A549 (cell line): ENCODE measurements at regions not wholly inside any gene's neighbourhood (a gene's known extent, or its start where the extent isn't known, plus 50 kb on each side); places are given as distances from the start of the nearest gene placed in this dataset.

Experiments used
- ATAC-seq, 2 experiments: fragments of 200-7000 bp in 1 of 2; fragments of >200 bp in 1 of 2; cut with Nextera tagmentation in 1 of 2; cut with Tn5 transposase in 1 of 2; 3 replicates each; pipeline versions ENCODE4 v1.8.0 to v1.9.1; 2018 to 2020; ENCODE audit warnings: mild to moderate bottlenecking in 1 of 2, moderate library complexity in 1 of 2
- CTCF ChIA-PET: fragments of 300-600 bp; sonication (Branson Sonifier 250); formaldehyde crosslinking; extraction: SDS; loops from one replicate; lab custom pipeline; 2021; ENCODE audit warnings: antibody characterized with exemption, inconsistent platforms; lab: Yijun Ruan, JAX
- POLR2A ChIA-PET: fragments of 350-600 bp; formaldehyde crosslinking; extraction: SDS; loops from one replicate; lab custom pipeline; 2021; ENCODE audit warnings: antibody characterized with exemption, inconsistent platforms; lab: Yijun Ruan, JAX
- DNase-seq, 2 experiments: peaks; one replicate each; pipeline versions ENCODE4 v3.0.0 to v3.0.0-alpha.2; 2011 to 2016; ENCODE audit warnings: low read depth in 1 of 2, low spot score in 1 of 2
- FAIRE-seq: peaks from 2 replicates; lab custom pipeline; 2011; peaks lifted over from hg19 to GRCh38; lab: Jason Lieb, UNC
- H3K27ac ChIP-seq, 2 experiments: fragments of >200 bp; sonication (Bioruptor Twin); formaldehyde crosslinking; 3 replicates each; pipeline ENCODE4 v1.5.1; 2016 to 2017
- H3K4me1 ChIP-seq: fragments of >200 bp; sonication (Bioruptor Twin); formaldehyde crosslinking; 3 replicates; pipeline ENCODE4 v1.6.1; 2016
- H3K4me2 ChIP-seq: fragments of >200 bp; sonication (Bioruptor Twin); formaldehyde crosslinking; 3 replicates; pipeline ENCODE4 v1.6.1; 2016
- H3K4me3 ChIP-seq: fragments of >200 bp; sonication (Bioruptor Twin); formaldehyde crosslinking; 3 replicates; pipeline ENCODE4 v1.5.1; 2016
- H3K9me3 ChIP-seq: fragments of >200 bp; sonication (Bioruptor Twin); formaldehyde crosslinking; 3 replicates; pipeline ENCODE4 v1.6.1; 2016
- ATOH8 ChIP-seq: fragments of 250-450 bp; sonication (Bioruptor Pico); IDR thresholded peaks from 2 replicates; pipeline ENCODE4 v1.5.0; 2020; ENCODE audit warnings: low read depth, mild to moderate bottlenecking, moderate library complexity
- BHLHE40 ChIP-seq: IDR thresholded peaks from 2 replicates; pipeline ENCODE4 v1.6.1; 2012; ENCODE audit warnings: low read depth, low read length, inconsistent platforms
- CBX2 ChIP-seq: fragments of 200-600 bp; sonication (generic); IDR thresholded peaks from 2 replicates; pipeline ENCODE4 v1.6.1; 2016; ENCODE audit warnings: low read depth, mild to moderate bottlenecking, borderline replicate concordance
- CEBPB ChIP-seq, 2 experiments: fragments of >200 bp in 1 of 2; sonication (Bioruptor Twin) in 1 of 2; formaldehyde crosslinking in 1 of 2; IDR thresholded peaks; 2 replicates each; pipeline ENCODE4 v1.6.1; 2012 to 2016
- CHD4 ChIP-seq: fragments of 200-600 bp; sonication (generic); IDR thresholded peaks from 2 replicates; pipeline ENCODE4 v1.6.1; 2016; ENCODE audit warnings: antibody characterized with exemption, mild to moderate bottlenecking, borderline replicate concordance
- EHMT2 ChIP-seq: fragments of 200-600 bp; sonication (generic); IDR thresholded peaks from 2 replicates; pipeline ENCODE4 v1.6.1; 2016; ENCODE audit warnings: antibody characterized with exemption, low read depth, mild to moderate bottlenecking, moderate library complexity
- EP300 ChIP-seq, 2 experiments: fragments of >200 bp; sonication (Bioruptor Twin); formaldehyde crosslinking; IDR thresholded peaks; 2 replicates in 1 of 2; 3 replicates in 1 of 2; pipeline ENCODE4 v1.6.1; 2016 to 2017
- FOSB ChIP-seq: fragments of 250-450 bp; sonication (Bioruptor Pico); IDR thresholded peaks from 2 replicates; pipeline ENCODE4 v1.5.0; 2020; ENCODE audit warnings: mild to moderate bottlenecking, moderate library complexity
- GATA3 ChIP-seq: IDR thresholded peaks from 2 replicates; pipeline ENCODE4 v1.6.1; 2012; ENCODE audit warnings: borderline replicate concordance
- HOXA7 ChIP-seq: fragments of 250-450 bp; sonication (Bioruptor Pico); IDR thresholded peaks from 2 replicates; pipeline ENCODE4 v1.5.0; 2020; ENCODE audit warnings: mild to moderate bottlenecking, moderate library complexity
- JUNB ChIP-seq: fragments of >200 bp; sonication (Bioruptor Twin); formaldehyde crosslinking; IDR thresholded peaks from 2 replicates; pipeline ENCODE4 v1.6.1; 2016
- KDM5A ChIP-seq: fragments of 200-600 bp; sonication (generic); IDR thresholded peaks from 2 replicates; pipeline ENCODE4 v1.6.1; 2016; ENCODE audit warnings: antibody characterized with exemption, mild to moderate bottlenecking
- MAZ ChIP-seq: fragments of 150-350 bp; IDR thresholded peaks from 2 replicates; pipeline ENCODE4 v1.6.1; 2014; ENCODE audit warnings: antibody characterized with exemption, low read depth, low read length, borderline replicate concordance
- NPAS2 ChIP-seq: fragments of 250-450 bp; sonication (Bioruptor Pico); IDR thresholded peaks from 2 replicates; pipeline ENCODE4 v1.8.0; 2022; ENCODE audit warnings: mild to moderate bottlenecking, moderate library complexity, borderline replicate concordance
- RAD21 ChIP-seq, 2 experiments: fragments of >200 bp in 1 of 2; sonication (Bioruptor Twin) in 1 of 2; formaldehyde crosslinking in 1 of 2; IDR thresholded peaks in 1 of 2; conservative IDR thresholded peaks in 1 of 2; 2 replicates in 1 of 2; 3 replicates in 1 of 2; pipeline ENCODE4 v1.6.1; 2012 to 2018; ENCODE audit warnings: inconsistent platforms in 1 of 2
- RARB ChIP-seq: fragments of 250-450 bp; sonication (Bioruptor Pico); IDR thresholded peaks from 2 replicates; pipeline ENCODE4 v1.8.0; 2021; ENCODE audit warnings: mild to moderate bottlenecking, moderate library complexity
- RCOR1 ChIP-seq: fragments of 150-350 bp; IDR thresholded peaks from 2 replicates; pipeline ENCODE4 v1.6.1; 2014; ENCODE audit warnings: antibody characterized with exemption, low read length, low read depth
- RFX5 ChIP-seq: fragments of 450-650 bp; IDR thresholded peaks from 2 replicates; pipeline ENCODE4 v1.7.1; 2014; ENCODE audit warnings: antibody characterized with exemption, mild to moderate bottlenecking, moderate library complexity
- SMC3 ChIP-seq: fragments of >200 bp; sonication (Bioruptor Twin); formaldehyde crosslinking; IDR thresholded peaks from 3 replicates; pipeline ENCODE4 v1.6.1; 2018; ENCODE audit warnings: inconsistent platforms
- ZNF302 ChIP-seq: fragments of 250-450 bp; sonication (Bioruptor Pico); IDR thresholded peaks from 2 replicates; pipeline ENCODE4 v1.9.0; 2021; ENCODE audit warnings: inconsistent platforms, mild to moderate bottlenecking, moderate library complexity
- ZSCAN20 ChIP-seq: fragments of 250-450 bp; sonication (Bioruptor Pico); IDR thresholded peaks from 2 replicates; pipeline ENCODE4 v1.8.0; 2022; ENCODE audit warnings: mild to moderate bottlenecking, moderate library complexity
- WGBS: methylation state at CpG from one replicate; pipeline ENCODE4 v1.1.6; 2017; ENCODE audit errors: missing lambda C conversion rate; 5-methylcytosine and 5-hydroxymethylcytosine counted together
- TF ChIP-seq, protein P1 (sequence below): fragments of >200 bp; sonication (Bioruptor Twin); formaldehyde crosslinking; IDR thresholded peaks from 3 replicates; pipeline ENCODE4 v1.5.1; 2016
- TF ChIP-seq, protein P2 (sequence below): fragments of 150-350 bp; IDR thresholded peaks from 2 replicates; pipeline ENCODE4 v1.6.1; 2014; ENCODE audit warnings: low read depth, mild to moderate bottlenecking, low read length
- TF ChIP-seq, protein P3 (sequence below): IDR thresholded peaks from 2 replicates; pipeline ENCODE4 v1.6.1; 2012
- TF ChIP-seq, protein P4 (sequence below): fragments of 450-650 bp; IDR thresholded peaks from 2 replicates; pipeline ENCODE4 v1.6.1; 2014; ENCODE audit warnings: antibody characterized with exemption

- TF ChIP-seq SMC3 = peak; percentile 40
Observed at GRCh38 chr20:53829255-53829723, 235.7 kb upstream of the ZNF217 start (continued).

DNA sequence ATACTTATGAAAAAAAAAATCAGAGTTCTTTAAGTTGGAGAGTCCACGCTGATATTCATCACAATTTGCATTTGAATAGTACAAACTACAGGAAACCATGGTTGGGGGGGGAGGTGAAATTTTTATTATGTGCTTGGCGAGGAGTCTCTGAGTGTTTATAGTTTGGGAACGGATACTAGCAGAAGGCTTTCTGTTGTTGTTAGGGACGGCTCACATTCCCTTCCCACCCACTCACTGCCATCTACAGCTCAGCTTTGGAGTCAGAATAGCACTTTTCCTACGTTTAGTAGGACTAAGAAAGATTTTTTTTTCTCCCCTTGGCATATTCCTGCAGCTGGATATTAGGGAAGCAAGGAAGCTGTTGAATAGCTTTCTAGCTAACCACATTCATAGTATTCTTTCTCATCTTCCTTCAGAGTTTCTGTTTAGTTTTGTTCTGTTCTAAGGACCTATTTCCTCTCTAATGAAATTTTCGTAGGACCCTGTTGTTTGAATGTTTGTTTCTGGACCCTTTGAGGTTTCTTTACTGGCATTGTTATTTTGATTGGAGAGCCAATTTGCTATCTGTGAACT is 235.1 kb upstream of the ZNF217 start:
- WGBS = under 1% methylated on average over 6 of the region's 6 CpGs
- TF ChIP-seq FOSB (CRISPR knock-in tag) (peak; percentile 18), HOXA7 (CRISPR knock-in tag) (no peak), CHD4 (no peak), ZSCAN20 (CRISPR knock-in tag) (no peak), RFX5 (no peak), ZNF302 (CRISPR knock-in tag) (no peak), EHMT2 (no peak), RAD21 (conservative IDR thresholded peaks at IDR 0.05 in 1 of 2, IDR thresholded peaks at IDR 0.05 in 1 of 2) (peak; percentile 46 to 48; a peak in 3 of 5 replicates), RCOR1 (no peak), MAZ (no peak), EP300 (IDR thresholded peaks at IDR 0.05) (no peak), NPAS2 (CRISPR knock-in tag) (no peak), RARB (peak; percentile 69), KDM5A (no peak), JUNB (no peak), CEBPB (IDR thresholded peaks at IDR 0.05) (no peak), ATOH8 (no peak), BHLHE40 (no peak), GATA3 (no peak), CBX2 (no peak)
- TF ChIP-seq, protein P1, sequence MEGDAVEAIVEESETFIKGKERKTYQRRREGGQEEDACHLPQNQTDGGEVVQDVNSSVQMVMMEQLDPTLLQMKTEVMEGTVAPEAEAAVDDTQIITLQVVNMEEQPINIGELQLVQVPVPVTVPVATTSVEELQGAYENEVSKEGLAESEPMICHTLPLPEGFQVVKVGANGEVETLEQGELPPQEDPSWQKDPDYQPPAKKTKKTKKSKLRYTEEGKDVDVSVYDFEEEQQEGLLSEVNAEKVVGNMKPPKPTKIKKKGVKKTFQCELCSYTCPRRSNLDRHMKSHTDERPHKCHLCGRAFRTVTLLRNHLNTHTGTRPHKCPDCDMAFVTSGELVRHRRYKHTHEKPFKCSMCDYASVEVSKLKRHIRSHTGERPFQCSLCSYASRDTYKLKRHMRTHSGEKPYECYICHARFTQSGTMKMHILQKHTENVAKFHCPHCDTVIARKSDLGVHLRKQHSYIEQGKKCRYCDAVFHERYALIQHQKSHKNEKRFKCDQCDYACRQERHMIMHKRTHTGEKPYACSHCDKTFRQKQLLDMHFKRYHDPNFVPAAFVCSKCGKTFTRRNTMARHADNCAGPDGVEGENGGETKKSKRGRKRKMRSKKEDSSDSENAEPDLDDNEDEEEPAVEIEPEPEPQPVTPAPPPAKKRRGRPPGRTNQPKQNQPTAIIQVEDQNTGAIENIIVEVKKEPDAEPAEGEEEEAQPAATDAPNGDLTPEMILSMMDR = peak; percentile 35
- TF ChIP-seq, protein P2, sequence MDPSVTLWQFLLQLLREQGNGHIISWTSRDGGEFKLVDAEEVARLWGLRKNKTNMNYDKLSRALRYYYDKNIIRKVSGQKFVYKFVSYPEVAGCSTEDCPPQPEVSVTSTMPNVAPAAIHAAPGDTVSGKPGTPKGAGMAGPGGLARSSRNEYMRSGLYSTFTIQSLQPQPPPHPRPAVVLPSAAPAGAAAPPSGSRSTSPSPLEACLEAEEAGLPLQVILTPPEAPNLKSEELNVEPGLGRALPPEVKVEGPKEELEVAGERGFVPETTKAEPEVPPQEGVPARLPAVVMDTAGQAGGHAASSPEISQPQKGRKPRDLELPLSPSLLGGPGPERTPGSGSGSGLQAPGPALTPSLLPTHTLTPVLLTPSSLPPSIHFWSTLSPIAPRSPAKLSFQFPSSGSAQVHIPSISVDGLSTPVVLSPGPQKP = no peak
- TF ChIP-seq, protein P3, sequence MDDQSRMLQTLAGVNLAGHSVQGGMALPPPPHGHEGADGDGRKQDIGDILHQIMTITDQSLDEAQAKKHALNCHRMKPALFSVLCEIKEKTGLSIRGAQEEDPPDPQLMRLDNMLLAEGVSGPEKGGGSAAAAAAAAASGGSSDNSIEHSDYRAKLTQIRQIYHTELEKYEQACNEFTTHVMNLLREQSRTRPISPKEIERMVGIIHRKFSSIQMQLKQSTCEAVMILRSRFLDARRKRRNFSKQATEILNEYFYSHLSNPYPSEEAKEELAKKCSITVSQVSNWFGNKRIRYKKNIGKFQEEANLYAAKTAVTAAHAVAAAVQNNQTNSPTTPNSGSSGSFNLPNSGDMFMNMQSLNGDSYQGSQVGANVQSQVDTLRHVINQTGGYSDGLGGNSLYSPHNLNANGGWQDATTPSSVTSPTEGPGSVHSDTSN = no peak
- TF ChIP-seq, protein P4, sequence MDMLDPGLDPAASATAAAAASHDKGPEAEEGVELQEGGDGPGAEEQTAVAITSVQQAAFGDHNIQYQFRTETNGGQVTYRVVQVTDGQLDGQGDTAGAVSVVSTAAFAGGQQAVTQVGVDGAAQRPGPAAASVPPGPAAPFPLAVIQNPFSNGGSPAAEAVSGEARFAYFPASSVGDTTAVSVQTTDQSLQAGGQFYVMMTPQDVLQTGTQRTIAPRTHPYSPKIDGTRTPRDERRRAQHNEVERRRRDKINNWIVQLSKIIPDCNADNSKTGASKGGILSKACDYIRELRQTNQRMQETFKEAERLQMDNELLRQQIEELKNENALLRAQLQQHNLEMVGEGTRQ = no peak
- H3K27ac ChIP-seq = peak overlapping the region; percentile 93 to 97
- peak overlapping the region; percentile 89 for H3K4me2 ChIP-seq
- no peaks in the 10 kb centered on the region for H3K9me3 ChIP-seq
- peak; percentile 83 to 84 for ATAC-seq
- H3K4me1 ChIP-seq = peaks cover 63% of the 10 kb centered on the region
- DNase-seq = peak; percentile 60 to 84
- no peak for FAIRE-seq
- ChIA-PET POLR2A (interaction anchor here (0.7 to 3.0 kb wide), 13 partner anchors 22 to 246 kb away, joined by 3 to 27 read pairs (median 8); partner anchors contain the start of gene ZNF217), CTCF (interaction anchor here (0.9 to 2.0 kb wide), 8 partner anchors 14 to 92 kb away, joined by 3 to 10 read pairs (median 4); no protein-coding TSS in a partner anchor)
- H3K4me3 ChIP-seq = peak overlapping the region; percentile 28
